ENCODE measurements at regions not wholly inside any gene's neighbourhood (a gene's known extent, or its start where the extent isn't known, plus 50 kb on each side); places are given as distances from the start of the nearest gene placed in this dataset.

DNA sequence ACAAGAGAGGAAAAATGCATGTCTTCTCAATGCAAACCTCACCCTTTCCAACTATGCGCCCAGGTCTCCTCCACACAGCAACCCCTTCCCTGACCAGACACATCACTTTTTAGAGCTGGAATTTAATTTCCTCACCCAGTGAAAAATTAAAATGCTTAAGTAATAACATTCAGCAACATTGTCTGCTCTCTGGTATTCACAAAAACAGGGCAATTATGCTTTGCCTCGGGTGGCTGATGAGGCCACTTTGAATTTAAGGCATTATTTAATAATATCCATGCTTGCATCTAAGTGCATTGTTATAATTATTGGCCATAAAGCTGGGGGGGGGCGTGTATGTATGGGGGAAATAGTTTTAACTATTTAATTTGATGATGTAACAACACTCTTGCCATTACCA is 777.8 kb upstream of the NRSN1 start:
- no peak overlapping the region for H3K4me3 ChIP-seq (ENCODE audit: low read depth, low read length)
- no peak for DNase-seq (ENCODE audit: low read depth)
- TF ChIP-seq, protein P1, sequence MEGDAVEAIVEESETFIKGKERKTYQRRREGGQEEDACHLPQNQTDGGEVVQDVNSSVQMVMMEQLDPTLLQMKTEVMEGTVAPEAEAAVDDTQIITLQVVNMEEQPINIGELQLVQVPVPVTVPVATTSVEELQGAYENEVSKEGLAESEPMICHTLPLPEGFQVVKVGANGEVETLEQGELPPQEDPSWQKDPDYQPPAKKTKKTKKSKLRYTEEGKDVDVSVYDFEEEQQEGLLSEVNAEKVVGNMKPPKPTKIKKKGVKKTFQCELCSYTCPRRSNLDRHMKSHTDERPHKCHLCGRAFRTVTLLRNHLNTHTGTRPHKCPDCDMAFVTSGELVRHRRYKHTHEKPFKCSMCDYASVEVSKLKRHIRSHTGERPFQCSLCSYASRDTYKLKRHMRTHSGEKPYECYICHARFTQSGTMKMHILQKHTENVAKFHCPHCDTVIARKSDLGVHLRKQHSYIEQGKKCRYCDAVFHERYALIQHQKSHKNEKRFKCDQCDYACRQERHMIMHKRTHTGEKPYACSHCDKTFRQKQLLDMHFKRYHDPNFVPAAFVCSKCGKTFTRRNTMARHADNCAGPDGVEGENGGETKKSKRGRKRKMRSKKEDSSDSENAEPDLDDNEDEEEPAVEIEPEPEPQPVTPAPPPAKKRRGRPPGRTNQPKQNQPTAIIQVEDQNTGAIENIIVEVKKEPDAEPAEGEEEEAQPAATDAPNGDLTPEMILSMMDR (IDR thresholded peaks at IDR 0.05; ENCODE audit: control insufficient read depth, extremely low read depth, insufficient read depth): no peak

DNA sequence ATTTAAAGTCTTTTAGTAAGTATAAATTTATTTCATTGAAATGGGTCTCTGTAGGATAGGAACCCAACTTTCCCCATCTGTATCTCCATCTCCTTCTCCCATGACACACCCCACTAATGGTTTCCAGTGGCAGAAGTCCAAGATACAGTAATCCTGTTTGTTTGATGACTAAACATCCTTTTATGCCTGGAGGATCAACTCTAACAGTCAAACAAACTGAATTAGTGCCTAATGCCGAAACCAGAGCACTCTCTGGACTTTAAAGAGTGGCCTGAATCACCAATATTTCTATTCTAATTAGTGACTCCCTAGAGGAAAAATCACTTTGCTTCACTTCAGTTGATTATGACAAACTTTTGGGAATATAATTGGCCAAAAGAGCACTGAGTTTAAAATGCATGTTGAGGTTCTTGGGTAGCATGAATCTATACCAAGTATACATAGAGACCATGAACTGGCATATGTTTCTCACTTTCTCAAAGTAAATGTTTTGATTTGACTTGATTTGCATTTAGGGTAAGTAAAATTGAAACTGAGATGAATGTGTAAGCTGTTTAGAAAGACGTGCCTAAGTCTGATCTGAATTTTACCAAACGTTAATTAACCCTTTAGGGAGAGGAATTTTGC is 776.4 kb upstream of the NRSN1 start:
- TF ChIP-seq, protein P1 (IDR thresholded peaks at IDR 0.05; ENCODE audit: control insufficient read depth, extremely low read depth, insufficient read depth): no peak
- peak; percentile 31 for DNase-seq (ENCODE audit: low read depth)
- H3K4me3 ChIP-seq (ENCODE audit: low read depth, low read length): no peak overlapping the region

DNA sequence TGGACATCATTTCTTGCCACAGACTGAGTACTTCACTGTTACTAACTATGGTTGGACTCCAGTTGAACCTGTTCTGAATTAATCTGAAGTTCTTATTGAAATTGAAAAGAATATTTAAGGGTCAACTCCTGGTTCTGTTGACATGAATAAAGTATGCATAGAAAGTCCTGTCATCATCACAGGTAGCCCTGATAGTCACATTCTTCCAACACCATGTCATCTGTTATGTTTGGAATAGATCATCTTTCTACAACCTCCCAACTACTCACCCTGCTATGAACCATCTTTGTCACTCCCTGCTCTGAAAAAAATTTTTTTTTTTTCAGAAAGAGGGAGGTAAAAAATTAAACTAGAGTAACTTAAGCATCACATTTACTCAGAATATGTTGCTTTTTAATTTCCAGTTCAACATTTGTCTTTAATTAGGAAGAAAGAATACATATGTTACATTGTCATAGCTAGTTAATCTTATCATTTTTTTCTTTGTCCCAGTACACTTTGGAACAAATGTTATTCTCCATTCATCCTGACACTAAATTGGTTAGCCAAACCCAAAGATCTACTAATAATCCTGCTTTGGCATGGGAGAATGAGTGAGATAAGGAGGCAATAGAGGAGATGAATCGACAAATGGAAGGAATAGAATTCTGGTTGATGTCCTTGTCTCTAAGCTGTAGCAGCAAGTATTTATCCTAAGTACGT is 775.1 kb upstream of the NRSN1 start:
- no peak for DNase-seq (ENCODE audit: low read depth)

DNA sequence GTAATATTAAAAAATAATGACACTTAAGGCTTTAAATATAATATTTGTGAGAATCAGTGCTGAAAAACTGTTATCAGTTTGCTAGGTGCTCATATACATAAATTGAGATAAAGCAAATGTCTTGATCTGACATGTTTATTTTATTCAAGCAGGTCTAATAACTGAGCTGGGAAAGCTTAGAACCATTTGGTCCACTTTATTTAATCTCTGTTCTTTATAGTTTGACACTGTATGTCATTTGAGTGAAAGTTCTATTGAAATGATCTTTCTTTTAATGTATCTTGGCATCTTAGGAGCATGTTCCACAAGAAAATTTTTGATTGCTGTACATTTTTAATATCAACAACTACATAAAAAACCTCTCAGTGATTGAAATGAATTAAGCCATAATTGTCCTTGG is 772.0 kb upstream of the NRSN1 start:
- TF ChIP-seq, protein P1 (IDR thresholded peaks at IDR 0.05; ENCODE audit: control insufficient read depth, extremely low read depth, insufficient read depth): no peak
- H3K4me3 ChIP-seq (ENCODE audit: low read depth, low read length): no peak overlapping the region
- DNase-seq (ENCODE audit: low read depth): no peak

More for the DNA sequence above, 775.1 kb upstream of the NRSN1 start:
- no peak overlapping the region for H3K4me3 ChIP-seq (ENCODE audit: low read depth, low read length)
- TF ChIP-seq, protein P1 (IDR thresholded peaks at IDR 0.05; ENCODE audit: control insufficient read depth, extremely low read depth, insufficient read depth): no peak

DNA sequence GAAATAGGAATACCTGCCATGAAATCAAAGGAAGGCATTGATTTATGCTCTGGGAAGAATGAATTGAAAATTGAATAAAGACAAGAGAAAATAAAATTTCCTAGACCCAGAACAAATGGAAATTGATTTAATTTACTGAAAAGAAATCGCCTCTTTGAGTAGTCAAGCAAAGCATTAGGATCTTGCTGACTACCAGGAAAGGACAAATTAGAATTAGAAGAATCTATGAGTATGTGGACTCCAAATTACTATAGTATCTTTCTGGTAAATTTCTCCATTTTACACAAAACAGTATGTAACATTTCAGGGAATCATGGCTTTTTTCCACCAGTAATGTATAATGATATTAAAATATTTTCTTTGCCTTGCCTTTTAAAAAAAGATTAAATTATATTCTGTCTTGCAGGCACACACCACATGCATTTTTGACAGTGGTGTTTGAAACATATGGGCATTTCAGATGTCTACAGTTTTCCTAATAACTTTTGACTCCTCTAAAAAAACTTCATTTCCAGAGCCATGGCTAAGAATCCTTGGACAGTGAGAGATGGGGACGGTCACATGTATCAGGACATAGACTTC is 768.7 kb upstream of the NRSN1 start:
- no peak for DNase-seq (ENCODE audit: low read depth)
- TF ChIP-seq, protein P1 (IDR thresholded peaks at IDR 0.05; ENCODE audit: control insufficient read depth, extremely low read depth, insufficient read depth): no peak
- no peak overlapping the region for H3K4me3 ChIP-seq (ENCODE audit: low read depth, low read length)

DNA sequence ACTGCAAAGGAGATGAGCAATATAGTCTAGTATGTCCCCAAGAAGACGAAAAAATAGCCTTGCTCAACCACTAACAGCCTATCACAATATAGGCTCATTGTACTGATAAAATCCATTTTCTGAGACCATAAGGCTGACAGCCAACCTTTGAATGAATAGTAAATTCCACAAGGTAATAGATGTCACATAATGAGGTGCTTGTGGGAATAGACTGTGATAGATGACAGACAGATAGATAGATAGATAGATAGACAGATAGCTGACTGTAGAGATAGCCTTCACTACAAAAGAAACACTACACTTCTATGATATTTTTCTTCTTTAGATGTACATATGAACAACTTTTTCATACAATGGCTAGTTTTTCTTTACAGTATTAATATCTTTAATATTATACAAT is 760.3 kb upstream of the NRSN1 start:
- H3K4me3 ChIP-seq (ENCODE audit: low read depth, low read length): no peak overlapping the region
- no peak for DNase-seq (ENCODE audit: low read depth)
- TF ChIP-seq, protein P1 (IDR thresholded peaks at IDR 0.05; ENCODE audit: control insufficient read depth, extremely low read depth, insufficient read depth): no peak

Data from LNCaP clone FGC (cell line).